ENCODE measurements at regions not wholly inside any gene's neighbourhood (a gene's known extent, or its start where the extent isn't known, plus 50 kb on each side); places are given as distances from the start of the nearest gene placed in this dataset.

DNA sequence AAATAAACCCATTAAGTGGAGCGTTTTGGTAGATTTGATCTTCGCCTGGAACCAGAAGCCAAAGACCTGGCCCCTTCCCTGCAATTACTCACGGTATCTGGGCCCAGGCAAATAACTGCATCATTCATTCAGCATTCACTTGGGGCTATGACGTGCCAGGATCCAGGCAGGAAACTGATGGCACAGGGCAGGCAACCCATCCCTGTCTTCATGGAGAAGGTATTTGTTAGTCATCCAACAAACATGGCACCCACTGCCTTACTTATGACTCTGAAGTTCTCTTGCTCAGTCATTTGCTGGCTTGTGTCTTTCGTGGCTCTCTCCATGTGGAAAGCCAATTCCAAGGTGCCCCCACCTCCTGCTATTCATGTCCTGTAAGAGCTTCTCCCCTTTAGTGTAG is 232.4 kb downstream of the BMP7 start:
- Histone ChIP-seq H3K9me3 (ENCODE audit: control insufficient read depth in 2 of 2, low read length in 2 of 2) (no peaks in the 10 kb centered on the region), H3K27ac (ENCODE audit: low read depth in 2 of 2, low read length in 2 of 2) (no peak overlapping the region), H3K4me3 (ENCODE audit: low read length in 2 of 2) (no peak overlapping the region), H3K27me3 (ENCODE audit: control insufficient read depth in 2 of 2, insufficient read depth in 2 of 2, low read length in 2 of 2) (peaks cover 0 to 3% of the 10 kb centered on the region in 2 donors), H3K36me3 (ENCODE audit: control insufficient read depth in 2 of 2, insufficient read depth in 2 of 2, low read length in 2 of 2) (no peaks in the 10 kb centered on the region), H3K4me1 (ENCODE audit: control insufficient read depth in 2 of 2, insufficient read depth in 2 of 2, low read length in 2 of 2) (no peaks in the 10 kb centered on the region), H3K9ac (ENCODE audit: low read depth in 1 of 2, low read length in 2 of 2) (no peak overlapping the region)

DNA sequence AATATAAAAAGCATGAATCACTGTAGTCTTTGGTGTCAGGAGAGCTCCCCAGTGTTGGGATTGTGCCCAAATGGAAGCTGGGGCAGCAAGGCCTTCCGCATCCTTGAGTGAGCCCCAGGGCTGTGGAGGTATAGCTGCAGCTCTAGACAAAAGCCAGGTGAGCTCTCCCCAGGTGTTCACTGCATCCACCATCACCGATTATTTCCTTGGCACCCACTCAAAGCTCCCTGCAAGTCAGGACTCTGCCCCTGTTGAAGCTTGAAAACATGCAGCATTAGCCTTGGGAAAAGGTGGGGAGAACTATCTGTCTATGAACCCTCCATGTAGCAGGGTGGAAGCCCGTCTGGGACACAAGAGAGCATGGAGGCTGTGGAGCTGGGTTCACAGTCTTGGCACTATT is 228.8 kb downstream of the BMP7 start:
- Histone ChIP-seq H3K27ac (ENCODE audit: low read depth in 2 of 2, low read length in 2 of 2) (no peak overlapping the region), H3K4me3 (ENCODE audit: low read length in 2 of 2) (no peak overlapping the region), H3K9me3 (ENCODE audit: control insufficient read depth in 2 of 2, low read length in 2 of 2) (no peaks in the 10 kb centered on the region), H3K36me3 (ENCODE audit: control insufficient read depth in 2 of 2, insufficient read depth in 2 of 2, low read length in 2 of 2) (no peaks in the 10 kb centered on the region), H3K27me3 (ENCODE audit: control insufficient read depth in 2 of 2, insufficient read depth in 2 of 2, low read length in 2 of 2) (no peaks in the 10 kb centered on the region), H3K4me1 (ENCODE audit: control insufficient read depth in 2 of 2, insufficient read depth in 2 of 2, low read length in 2 of 2) (no peaks in the 10 kb centered on the region), H3K9ac (ENCODE audit: low read depth in 1 of 2, low read length in 2 of 2) (no peak overlapping the region)

DNA sequence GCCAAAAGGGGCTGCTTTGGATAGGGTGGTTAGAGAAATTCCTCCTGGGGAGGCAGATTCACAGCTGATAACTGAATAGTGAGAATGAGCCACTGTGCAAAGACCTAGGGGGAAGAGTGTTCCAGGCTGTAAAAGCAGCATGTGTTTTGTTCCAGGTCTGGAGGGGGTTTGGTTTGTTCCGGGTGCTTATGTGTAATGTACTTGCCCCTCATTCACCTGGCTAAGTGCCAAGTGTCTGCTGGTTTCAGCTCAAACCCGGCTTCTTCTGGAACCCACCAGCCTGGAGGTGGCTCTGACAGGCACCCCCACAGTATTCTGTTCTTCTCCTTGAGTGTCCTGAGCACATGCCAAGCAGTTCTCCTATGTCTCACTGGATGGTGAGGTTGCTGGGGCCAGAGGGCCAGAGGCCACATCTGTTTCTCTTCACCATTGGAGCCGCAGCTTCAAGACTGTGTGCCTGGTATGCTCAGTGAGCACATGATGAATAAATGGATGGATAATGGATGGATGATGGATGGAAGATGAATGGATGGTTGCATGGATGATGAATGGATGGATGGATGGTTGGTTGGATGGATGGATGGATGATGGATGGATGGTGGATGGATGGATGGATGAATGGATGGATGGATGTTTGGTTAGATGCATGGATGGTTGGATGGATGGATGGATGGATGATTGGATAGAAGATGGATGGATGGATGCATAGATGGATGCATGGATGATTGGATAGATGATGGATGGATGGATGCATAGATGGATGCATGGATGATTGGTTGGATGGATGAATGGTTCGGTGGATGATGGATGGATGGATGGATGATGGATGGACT is 227.6 kb downstream of the BMP7 start:
- H3K4me3 ChIP-seq (ENCODE audit: low read length in 2 of 2) = no peak overlapping the region
- H3K27ac ChIP-seq (ENCODE audit: low read depth in 2 of 2, low read length in 2 of 2) = no peak overlapping the region
- no peaks in the 10 kb centered on the region for H3K9me3 ChIP-seq (ENCODE audit: control insufficient read depth in 2 of 2, low read length in 2 of 2)
- no peaks in the 10 kb centered on the region for H3K36me3 ChIP-seq (ENCODE audit: control insufficient read depth in 2 of 2, insufficient read depth in 2 of 2, low read length in 2 of 2)
- no peak overlapping the region for H3K9ac ChIP-seq (ENCODE audit: low read depth in 1 of 2, low read length in 2 of 2)
- H3K4me1 ChIP-seq (ENCODE audit: control insufficient read depth in 2 of 2, insufficient read depth in 2 of 2, low read length in 2 of 2) = no peaks in the 10 kb centered on the region
- H3K27me3 ChIP-seq (ENCODE audit: control insufficient read depth in 2 of 2, insufficient read depth in 2 of 2, low read length in 2 of 2) = peaks cover 0 to 4% of the 10 kb centered on the region in 2 donors

DNA sequence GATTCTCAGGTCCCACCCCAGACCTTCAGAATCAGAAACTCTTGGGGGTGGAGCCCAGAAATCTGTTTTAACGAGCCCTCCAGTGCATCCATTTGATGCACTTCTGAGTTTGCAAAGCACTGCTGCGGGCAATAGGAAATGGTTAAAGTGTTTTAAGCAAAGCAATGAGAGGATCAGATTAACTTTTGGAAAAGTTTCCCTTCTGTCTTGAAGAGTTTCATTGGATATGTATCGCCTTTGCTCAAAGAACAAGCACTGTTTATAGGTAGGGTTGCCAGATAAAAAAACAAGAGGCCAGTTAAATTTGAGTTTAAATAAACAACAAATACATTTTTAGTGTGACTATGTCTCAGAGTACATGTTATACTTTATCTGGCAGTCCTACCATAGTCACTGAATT is 226.0 kb downstream of the BMP7 start:
- Histone ChIP-seq H3K9me3 (ENCODE audit: control insufficient read depth in 2 of 2, low read length in 2 of 2) (no peaks in the 10 kb centered on the region), H3K4me1 (ENCODE audit: control insufficient read depth in 2 of 2, insufficient read depth in 2 of 2, low read length in 2 of 2) (no peaks in the 10 kb centered on the region), H3K9ac (ENCODE audit: low read depth in 1 of 2, low read length in 2 of 2) (no peak overlapping the region), H3K27me3 (ENCODE audit: control insufficient read depth in 2 of 2, insufficient read depth in 2 of 2, low read length in 2 of 2) (peaks cover 0 to 4% of the 10 kb centered on the region in 2 donors), H3K4me3 (ENCODE audit: low read length in 2 of 2) (no peak overlapping the region), H3K27ac (ENCODE audit: low read depth in 2 of 2, low read length in 2 of 2) (no peak overlapping the region), H3K36me3 (ENCODE audit: control insufficient read depth in 2 of 2, insufficient read depth in 2 of 2, low read length in 2 of 2) (no peaks in the 10 kb centered on the region)

DNA sequence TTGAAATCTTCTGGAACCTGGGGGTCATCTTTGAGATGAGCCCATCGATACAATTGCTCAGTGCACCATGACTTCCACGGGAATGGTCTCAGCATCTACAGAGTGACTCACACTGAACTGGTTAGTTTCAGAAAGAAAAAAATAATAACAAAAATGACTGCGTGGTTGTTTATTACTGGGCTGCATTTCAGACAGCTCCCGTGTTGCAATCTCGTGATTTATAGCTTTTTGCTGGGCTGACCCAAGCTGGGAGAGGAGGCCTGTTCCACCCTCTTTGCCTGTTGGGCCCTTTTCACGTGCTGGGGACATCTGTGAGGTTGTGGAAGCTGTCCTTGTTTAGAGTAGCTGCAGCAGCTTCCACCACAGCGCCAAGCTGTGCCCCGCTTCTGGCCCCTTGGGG is 225.5 kb downstream of the BMP7 start:
- Histone ChIP-seq H3K36me3 (ENCODE audit: control insufficient read depth in 2 of 2, insufficient read depth in 2 of 2, low read length in 2 of 2) (no peaks in the 10 kb centered on the region), H3K27ac (ENCODE audit: low read depth in 2 of 2, low read length in 2 of 2) (no peak overlapping the region), H3K27me3 (ENCODE audit: control insufficient read depth in 2 of 2, insufficient read depth in 2 of 2, low read length in 2 of 2) (peaks cover 0 to 4% of the 10 kb centered on the region in 2 donors), H3K4me3 (ENCODE audit: low read length in 2 of 2) (no peak overlapping the region), H3K9me3 (ENCODE audit: control insufficient read depth in 2 of 2, low read length in 2 of 2) (no peaks in the 10 kb centered on the region), H3K4me1 (ENCODE audit: control insufficient read depth in 2 of 2, insufficient read depth in 2 of 2, low read length in 2 of 2) (no peaks in the 10 kb centered on the region), H3K9ac (ENCODE audit: low read depth in 1 of 2, low read length in 2 of 2) (no peak overlapping the region)

DNA sequence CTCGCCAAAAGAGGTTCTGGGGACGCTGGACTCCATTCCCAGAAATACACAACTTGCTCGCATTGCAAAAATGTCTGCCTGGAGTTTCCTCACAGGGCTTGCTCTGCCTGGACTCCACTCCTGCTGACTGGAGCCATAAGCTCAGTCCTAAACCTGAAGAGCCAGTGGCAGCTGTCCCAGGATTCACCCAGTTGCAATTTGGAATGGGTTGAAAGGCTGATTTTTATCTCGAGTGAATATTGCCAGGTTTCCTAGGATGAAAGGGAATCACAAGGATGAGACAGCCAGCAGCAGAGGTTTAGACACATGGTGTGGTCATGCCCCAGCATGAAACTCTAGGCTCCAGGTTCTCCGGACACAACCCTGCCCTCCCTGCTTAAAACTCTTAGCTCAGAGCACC is 223.3 kb downstream of the BMP7 start:
- Histone ChIP-seq H3K9ac (ENCODE audit: low read depth in 1 of 2, low read length in 2 of 2) (no peak overlapping the region), H3K9me3 (ENCODE audit: control insufficient read depth in 2 of 2, low read length in 2 of 2) (no peaks in the 10 kb centered on the region), H3K27me3 (ENCODE audit: control insufficient read depth in 2 of 2, insufficient read depth in 2 of 2, low read length in 2 of 2) (peaks cover 0 to 7% of the 10 kb centered on the region in 2 donors), H3K4me3 (ENCODE audit: low read length in 2 of 2) (no peak overlapping the region), H3K27ac (ENCODE audit: low read depth in 2 of 2, low read length in 2 of 2) (no peak overlapping the region), H3K36me3 (ENCODE audit: control insufficient read depth in 2 of 2, insufficient read depth in 2 of 2, low read length in 2 of 2) (no peaks in the 10 kb centered on the region), H3K4me1 (ENCODE audit: control insufficient read depth in 2 of 2, insufficient read depth in 2 of 2, low read length in 2 of 2) (no peaks in the 10 kb centered on the region)

DNA sequence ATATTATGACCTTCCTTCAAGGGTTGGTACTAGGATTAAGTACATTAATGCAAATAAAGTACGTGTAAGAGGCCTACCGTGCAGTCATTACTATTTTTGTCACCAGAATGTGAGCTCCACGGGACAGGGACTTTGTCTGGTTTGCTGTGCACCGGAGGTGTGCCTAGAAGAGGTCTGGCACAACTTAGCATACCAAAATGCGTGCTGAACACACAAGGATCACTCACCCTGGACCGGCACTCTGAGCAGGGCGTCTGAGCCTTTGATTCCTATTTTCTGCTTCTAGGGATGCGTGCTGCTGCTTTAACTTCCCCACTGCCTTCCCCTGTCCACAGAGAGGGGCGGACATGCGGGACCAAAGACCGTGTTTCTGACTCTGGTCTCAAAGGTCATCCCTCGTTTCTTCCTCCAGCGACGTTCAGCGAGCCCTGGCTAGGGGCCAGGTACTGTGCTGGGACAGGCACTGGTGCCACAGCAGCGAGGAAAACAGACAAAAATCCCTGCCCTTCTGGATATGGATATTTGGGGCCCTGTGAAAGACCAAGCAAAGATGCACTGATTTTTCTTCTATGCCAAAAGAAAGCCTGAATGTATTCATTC is 222.7 kb downstream of the BMP7 start:
- Histone ChIP-seq H3K27ac (ENCODE audit: low read depth in 2 of 2, low read length in 2 of 2) (no peak overlapping the region), H3K4me3 (ENCODE audit: low read length in 2 of 2) (no peak overlapping the region), H3K36me3 (ENCODE audit: control insufficient read depth in 2 of 2, insufficient read depth in 2 of 2, low read length in 2 of 2) (no peaks in the 10 kb centered on the region), H3K9me3 (ENCODE audit: control insufficient read depth in 2 of 2, low read length in 2 of 2) (no peaks in the 10 kb centered on the region), H3K27me3 (ENCODE audit: control insufficient read depth in 2 of 2, insufficient read depth in 2 of 2, low read length in 2 of 2) (peaks cover 0 to 7% of the 10 kb centered on the region in 2 donors), H3K4me1 (ENCODE audit: control insufficient read depth in 2 of 2, insufficient read depth in 2 of 2, low read length in 2 of 2) (no peaks in the 10 kb centered on the region), H3K9ac (ENCODE audit: low read depth in 1 of 2, low read length in 2 of 2) (no peak overlapping the region)

DNA sequence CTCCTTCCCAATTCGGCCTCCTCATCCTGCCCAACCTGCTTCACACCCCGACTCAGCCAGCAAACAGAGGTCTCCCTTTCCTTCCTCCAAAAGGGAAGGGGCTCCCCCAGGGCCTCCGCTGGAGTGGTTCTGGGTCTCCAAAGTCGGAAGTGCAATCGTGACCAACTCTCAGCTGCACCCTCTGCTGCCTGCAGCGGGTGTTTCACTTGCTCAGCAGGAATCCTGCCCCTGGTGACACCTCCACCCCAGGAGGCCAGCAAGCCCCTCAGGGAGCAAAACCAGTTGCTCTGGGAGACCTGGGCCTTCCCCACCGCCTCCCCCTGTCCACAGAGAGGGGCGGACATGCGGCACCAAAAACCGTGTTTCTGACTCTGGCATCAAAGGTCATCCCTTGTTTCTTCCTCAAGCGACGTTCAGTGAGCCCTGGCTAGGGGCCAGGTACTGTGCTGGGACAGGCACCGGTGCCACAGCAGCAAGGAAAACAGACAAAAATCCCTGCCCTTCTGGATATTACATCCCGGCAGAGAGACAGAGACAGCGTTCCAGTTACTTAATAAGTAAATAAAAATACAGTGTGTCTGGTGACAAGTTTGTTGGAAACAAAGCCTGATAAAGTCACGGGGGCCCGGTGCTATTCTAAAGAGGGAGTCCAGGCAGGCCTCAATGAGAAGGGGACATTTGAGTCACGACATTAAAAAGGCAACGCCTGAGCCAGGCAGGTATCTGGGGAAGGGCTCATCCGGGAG is 219.0 kb downstream of the BMP7 start:
- H3K9me3 ChIP-seq (ENCODE audit: control insufficient read depth in 2 of 2, low read length in 2 of 2) = no peaks in the 10 kb centered on the region
- peaks cover 0 to 7% of the 10 kb centered on the region in 2 donors for H3K27me3 ChIP-seq (ENCODE audit: control insufficient read depth in 2 of 2, insufficient read depth in 2 of 2, low read length in 2 of 2)
- no peak overlapping the region for H3K4me3 ChIP-seq (ENCODE audit: low read length in 2 of 2)
- H3K36me3 ChIP-seq (ENCODE audit: control insufficient read depth in 2 of 2, insufficient read depth in 2 of 2, low read length in 2 of 2) = no peaks in the 10 kb centered on the region
- H3K27ac ChIP-seq (ENCODE audit: low read depth in 2 of 2, low read length in 2 of 2) = no peak overlapping the region
- H3K9ac ChIP-seq (ENCODE audit: low read depth in 1 of 2, low read length in 2 of 2) = no peak overlapping the region
- H3K4me1 ChIP-seq (ENCODE audit: control insufficient read depth in 2 of 2, insufficient read depth in 2 of 2, low read length in 2 of 2) = no peaks in the 10 kb centered on the region

DNA sequence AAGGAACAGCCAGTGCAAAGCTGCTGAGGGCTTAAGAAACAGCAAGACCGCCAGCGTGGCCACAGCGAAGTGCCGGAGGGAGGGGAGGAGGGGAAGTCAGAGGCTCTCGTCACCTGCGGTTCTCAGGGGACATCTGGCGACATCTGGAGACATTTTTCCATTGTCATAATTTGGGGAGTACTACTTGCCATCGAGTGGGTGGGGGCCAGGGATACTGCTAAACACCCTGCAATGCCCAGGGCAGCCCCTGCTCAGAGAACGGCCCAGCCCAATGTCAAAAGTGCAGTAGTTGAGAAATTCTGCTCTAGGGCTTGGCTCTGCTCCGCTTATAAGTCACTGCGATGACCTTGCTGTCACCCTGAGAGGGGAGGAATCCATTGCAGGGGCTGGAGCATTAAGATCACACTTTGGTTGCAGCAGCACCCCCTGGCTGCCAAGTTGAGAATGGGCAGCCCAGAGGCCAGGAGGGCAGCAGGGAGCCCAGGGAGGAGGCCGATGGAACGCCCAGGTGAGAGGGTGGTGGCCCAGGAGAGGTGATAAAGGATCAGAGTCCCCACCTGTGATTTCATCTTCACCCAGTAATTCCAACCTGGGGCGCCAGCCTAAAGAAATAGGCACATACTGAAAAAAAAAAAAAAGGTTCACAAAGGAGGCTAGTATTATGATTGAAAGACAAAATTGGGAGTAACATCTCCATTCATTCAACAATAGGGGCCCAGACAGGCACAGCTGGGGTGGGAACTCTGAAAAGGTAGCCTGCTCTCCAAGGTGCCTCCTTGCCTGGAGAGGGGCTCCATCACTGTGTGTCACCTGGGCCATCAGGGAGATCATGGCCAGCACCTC is 218.2 kb downstream of the BMP7 start:
- H3K36me3 ChIP-seq (ENCODE audit: control insufficient read depth in 2 of 2, insufficient read depth in 2 of 2, low read length in 2 of 2) = no peaks in the 10 kb centered on the region
- H3K9me3 ChIP-seq (ENCODE audit: control insufficient read depth in 2 of 2, low read length in 2 of 2) = no peaks in the 10 kb centered on the region
- H3K4me3 ChIP-seq (ENCODE audit: low read length in 2 of 2) = no peak overlapping the region
- H3K9ac ChIP-seq (ENCODE audit: low read depth in 1 of 2, low read length in 2 of 2) = no peak overlapping the region
- peaks cover 0 to 3% of the 10 kb centered on the region in 2 donors for H3K27me3 ChIP-seq (ENCODE audit: control insufficient read depth in 2 of 2, insufficient read depth in 2 of 2, low read length in 2 of 2)
- no peak overlapping the region for H3K27ac ChIP-seq (ENCODE audit: low read depth in 2 of 2, low read length in 2 of 2)
- H3K4me1 ChIP-seq (ENCODE audit: control insufficient read depth in 2 of 2, insufficient read depth in 2 of 2, low read length in 2 of 2) = no peaks in the 10 kb centered on the region

All from mucosa of rectum (tissue), 2 donors.